ENCODE measurements at regions not wholly inside any gene's neighbourhood (a gene's known extent, or its start where the extent isn't known, plus 50 kb on each side); places are given as distances from the start of the nearest gene placed in this dataset.

DNA sequence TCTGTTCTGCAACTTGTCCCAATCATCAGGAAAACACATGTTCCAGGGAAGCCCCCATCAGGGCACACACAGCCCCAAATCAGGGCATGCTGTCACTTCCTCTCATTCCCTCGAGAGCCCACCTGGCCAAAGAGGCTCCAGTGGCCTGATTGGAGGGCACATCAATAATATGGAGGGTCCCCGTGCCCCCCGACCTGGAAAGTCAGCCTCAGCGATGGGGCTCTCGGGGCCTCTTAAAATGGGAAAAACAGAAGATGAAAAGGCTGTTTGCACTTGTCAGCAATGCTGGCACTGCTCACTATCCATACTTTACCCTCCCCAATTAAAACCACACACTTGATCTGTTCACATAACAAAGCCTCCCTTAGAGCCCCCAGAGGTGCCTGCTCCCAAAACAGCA, 172.9 kb upstream of the NSMCE3 start:
- TF ChIP-seq, protein P1, sequence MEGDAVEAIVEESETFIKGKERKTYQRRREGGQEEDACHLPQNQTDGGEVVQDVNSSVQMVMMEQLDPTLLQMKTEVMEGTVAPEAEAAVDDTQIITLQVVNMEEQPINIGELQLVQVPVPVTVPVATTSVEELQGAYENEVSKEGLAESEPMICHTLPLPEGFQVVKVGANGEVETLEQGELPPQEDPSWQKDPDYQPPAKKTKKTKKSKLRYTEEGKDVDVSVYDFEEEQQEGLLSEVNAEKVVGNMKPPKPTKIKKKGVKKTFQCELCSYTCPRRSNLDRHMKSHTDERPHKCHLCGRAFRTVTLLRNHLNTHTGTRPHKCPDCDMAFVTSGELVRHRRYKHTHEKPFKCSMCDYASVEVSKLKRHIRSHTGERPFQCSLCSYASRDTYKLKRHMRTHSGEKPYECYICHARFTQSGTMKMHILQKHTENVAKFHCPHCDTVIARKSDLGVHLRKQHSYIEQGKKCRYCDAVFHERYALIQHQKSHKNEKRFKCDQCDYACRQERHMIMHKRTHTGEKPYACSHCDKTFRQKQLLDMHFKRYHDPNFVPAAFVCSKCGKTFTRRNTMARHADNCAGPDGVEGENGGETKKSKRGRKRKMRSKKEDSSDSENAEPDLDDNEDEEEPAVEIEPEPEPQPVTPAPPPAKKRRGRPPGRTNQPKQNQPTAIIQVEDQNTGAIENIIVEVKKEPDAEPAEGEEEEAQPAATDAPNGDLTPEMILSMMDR (IDR thresholded peaks at IDR 0.05), result no peak
- no peaks in the 10 kb centered on the region for H3K36me3 ChIP-seq
- H3K27ac ChIP-seq, result no peak overlapping the region
- no peak for DNase-seq (ENCODE audit: low spot score)
- H3K27me3 ChIP-seq, result no peaks in the 10 kb centered on the region
- H3K9me3 ChIP-seq, result no peaks in the 10 kb centered on the region
- no peak overlapping the region for H3K4me3 ChIP-seq
- H3K4me1 ChIP-seq, result no peaks in the 10 kb centered on the region

DNA sequence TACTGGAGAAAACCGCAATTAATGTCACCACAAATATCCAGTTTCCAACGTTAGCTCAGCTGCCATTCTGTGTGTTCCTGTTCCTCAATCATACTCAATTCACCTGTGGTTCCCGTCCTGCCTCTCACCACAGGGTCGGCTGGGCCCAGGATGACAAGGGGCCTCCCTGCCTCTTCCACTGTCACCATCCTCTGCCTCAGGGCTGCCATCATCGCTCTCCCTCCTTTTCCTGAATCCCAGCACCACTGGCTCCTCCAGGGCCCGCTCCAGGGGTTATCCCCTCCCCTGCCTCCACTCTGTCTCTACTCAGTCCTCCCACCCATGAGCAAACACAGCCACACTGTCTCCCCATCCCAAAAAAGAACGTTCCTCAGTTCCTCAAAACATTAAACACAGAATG, 170.9 kb upstream of the NSMCE3 start:
- Histone ChIP-seq H3K27ac (no peak overlapping the region), H3K4me3 (no peak overlapping the region), H3K27me3 (no peaks in the 10 kb centered on the region), H3K36me3 (no peaks in the 10 kb centered on the region), H3K9me3 (no peaks in the 10 kb centered on the region), H3K4me1 (no peaks in the 10 kb centered on the region)
- TF ChIP-seq, protein P1 (IDR thresholded peaks at IDR 0.05), result no peak
- no peak for DNase-seq (ENCODE audit: low spot score)

DNA sequence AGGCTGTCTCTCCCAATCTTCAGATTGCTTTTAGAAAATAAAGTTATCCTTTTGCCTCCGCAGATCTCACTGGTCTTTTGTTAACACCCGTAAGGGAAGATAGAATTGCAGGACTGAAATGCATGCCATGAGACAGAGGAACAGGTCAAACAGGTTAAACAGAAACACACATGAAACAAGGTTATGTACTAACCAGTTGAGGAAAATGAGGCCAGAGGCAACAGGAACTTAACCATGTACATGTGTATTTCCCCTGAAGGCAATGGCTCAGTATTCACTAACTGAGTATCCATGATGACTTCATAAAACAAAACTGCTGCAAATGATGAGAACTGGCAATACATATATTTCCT, 169.1 kb upstream of the NSMCE3 start:
- Histone ChIP-seq H3K4me1 (no peaks in the 10 kb centered on the region), H3K9me3 (no peaks in the 10 kb centered on the region), H3K27ac (no peak overlapping the region), H3K27me3 (no peaks in the 10 kb centered on the region), H3K4me3 (no peak overlapping the region), H3K36me3 (no peaks in the 10 kb centered on the region)
- DNase-seq (ENCODE audit: low spot score), result no peak
- TF ChIP-seq, protein P1 (IDR thresholded peaks at IDR 0.05), result no peak

DNA sequence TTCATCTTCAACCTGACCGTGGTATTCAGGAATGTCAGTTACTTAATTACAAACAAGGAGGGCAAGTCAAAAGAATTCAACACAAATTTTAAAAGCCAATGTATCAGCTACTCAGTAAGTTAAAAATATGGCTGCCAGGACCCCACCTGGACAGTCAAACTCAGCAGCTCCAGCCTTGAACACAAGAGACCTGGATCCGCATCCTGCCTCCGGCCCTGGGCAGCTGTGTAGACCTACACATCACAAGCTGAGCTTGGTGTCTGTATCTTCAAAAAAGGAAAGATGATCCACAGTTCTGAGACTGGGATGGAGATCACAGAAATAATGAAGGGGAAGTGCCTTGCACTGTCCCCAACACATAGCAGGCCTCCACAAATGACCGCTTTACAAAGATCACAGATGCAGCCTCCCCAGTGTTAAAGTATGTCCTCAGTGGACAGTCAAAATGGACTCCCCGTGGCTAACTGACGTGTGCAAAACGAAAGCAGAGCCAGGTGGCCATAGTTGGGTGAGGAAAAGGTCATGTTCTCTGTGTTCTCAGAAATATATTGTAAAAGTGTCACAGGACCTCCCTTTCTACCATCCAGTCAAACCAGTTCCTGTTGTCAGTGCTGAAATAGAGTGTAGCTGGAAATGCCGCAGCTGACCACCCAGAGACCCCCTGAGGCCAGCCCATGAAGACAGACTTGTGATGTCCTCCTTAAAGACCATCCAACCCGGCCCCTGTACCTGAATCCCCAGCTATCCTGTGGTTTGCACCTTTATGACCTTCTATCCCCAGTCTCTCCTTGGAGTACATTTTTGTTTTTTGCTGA, 168.5 kb upstream of the NSMCE3 start:
- H3K36me3 ChIP-seq, result no peaks in the 10 kb centered on the region

DNA sequence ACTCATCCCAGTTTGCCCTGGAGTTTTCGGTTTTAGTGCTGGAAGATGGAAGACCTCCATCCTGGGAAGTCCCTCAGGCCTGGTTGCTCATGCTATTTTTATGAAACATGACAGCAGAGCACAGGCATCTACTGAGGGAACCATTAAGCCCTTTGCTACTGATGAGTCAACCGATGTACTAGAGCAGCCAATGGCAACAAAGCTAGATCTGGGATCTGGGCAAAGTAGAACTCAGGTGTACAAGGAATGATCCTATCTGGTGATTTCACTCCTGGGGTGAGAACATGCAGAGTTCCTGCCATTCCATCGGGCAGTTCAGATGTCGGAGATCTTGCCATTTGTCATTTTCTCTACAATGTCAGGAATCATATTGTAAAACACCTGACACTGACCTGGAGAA, 166.2 kb upstream of the NSMCE3 start:
- Histone ChIP-seq H3K4me3 (no peak overlapping the region), H3K4me1 (no peaks in the 10 kb centered on the region), H3K27me3 (no peaks in the 10 kb centered on the region), H3K9me3 (no peaks in the 10 kb centered on the region), H3K27ac (no peak overlapping the region), H3K36me3 (no peaks in the 10 kb centered on the region)
- no peak for DNase-seq (ENCODE audit: low spot score)
- TF ChIP-seq, protein P1 (IDR thresholded peaks at IDR 0.05), result no peak

More for the DNA sequence above, 168.5 kb upstream of the NSMCE3 start:
- H3K9me3 ChIP-seq, result no peaks in the 10 kb centered on the region
- TF ChIP-seq, protein P1 (IDR thresholded peaks at IDR 0.05), result no peak
- DNase-seq (ENCODE audit: low spot score), result no peak
- no peaks in the 10 kb centered on the region for H3K4me1 ChIP-seq
- H3K4me3 ChIP-seq, result no peak overlapping the region
- no peak overlapping the region for H3K27ac ChIP-seq
- no peaks in the 10 kb centered on the region for H3K27me3 ChIP-seq

DNA sequence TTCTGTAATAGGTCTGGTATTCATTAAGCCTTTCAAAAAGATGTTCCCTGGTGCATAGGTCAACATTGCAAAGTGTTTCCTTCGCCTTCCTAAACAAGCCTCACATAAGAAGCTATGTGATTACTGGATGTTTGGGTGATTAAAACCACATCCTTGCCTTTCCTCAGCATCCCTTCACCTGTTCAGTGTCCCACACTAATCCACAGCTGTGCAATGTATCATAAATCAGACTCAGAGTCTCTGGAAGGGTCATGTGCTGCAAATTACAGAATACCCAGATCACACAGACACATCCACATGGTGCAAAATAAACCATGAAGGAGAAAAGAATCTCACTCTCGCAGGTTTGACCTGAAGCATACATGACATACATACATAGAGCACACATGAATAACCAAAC, 164.7 kb upstream of the NSMCE3 start:
- TF ChIP-seq, protein P1 (IDR thresholded peaks at IDR 0.05), result no peak
- Histone ChIP-seq H3K9me3 (no peaks in the 10 kb centered on the region), H3K4me3 (no peak overlapping the region), H3K27me3 (no peaks in the 10 kb centered on the region), H3K36me3 (no peaks in the 10 kb centered on the region), H3K27ac (no peak overlapping the region), H3K4me1 (no peaks in the 10 kb centered on the region)
- DNase-seq (ENCODE audit: low spot score), result no peak
